NCI-H2196 (cell line): ENCODE measurements at regions not wholly inside any gene's neighbourhood (a gene's known extent, or its start where the extent isn't known, plus 50 kb on each side); places are given as distances from the start of the nearest gene placed in this dataset.

Experiments
- DNase-seq: peaks from one replicate; lab custom pipeline; 2025; ENCODE audit not compliant: unreplicated experiment; lab: John Stamatoyannopoulos, UW

DNA sequence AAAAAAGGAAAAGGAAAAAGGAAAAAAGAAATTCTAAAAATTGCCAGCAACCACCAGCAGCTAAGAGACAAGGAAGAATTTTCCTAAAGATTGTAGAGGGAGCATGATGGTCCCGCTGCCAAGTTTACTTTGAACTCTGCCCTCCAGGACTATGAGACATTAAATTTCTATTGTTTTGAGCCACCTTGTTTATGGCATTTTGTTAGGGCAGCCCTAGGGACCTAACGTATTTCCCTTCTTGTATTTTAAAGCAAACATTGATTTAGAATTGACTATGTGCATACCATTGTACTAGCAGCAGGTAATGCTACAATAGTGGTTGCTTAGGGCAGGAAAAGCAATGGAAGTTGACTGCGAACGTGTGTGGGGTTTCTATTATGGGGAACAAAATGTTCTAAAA lies 1414.2 kb downstream of the EFNB2 start:
- no peak for DNase-seq

DNA sequence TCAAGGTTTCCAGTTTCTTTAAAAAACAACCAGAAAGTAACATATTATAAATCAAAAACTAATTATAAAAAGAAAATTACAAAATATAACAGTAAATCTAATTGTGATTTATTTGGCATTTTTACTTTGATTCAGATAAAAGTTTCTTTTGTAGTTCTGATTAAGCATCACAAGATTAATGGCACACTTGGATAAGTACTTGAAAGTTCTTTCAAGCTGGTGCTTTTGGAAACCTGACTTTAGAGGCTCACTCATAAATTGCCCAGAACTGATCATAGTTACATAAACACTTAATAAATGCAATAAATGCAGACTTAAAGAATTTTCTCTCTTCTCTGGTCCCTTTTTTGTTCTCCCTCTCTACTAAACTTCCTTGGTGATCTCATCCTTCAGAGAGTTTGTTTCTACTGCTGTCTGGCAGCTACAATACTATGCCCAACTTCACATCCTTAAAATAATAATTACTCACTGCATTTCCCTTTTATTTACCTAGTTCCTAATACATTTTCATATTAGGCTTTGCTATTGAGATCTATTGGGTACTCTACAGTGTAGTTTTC lies 1417.0 kb downstream of the EFNB2 start:
- DNase-seq = no peak

DNA sequence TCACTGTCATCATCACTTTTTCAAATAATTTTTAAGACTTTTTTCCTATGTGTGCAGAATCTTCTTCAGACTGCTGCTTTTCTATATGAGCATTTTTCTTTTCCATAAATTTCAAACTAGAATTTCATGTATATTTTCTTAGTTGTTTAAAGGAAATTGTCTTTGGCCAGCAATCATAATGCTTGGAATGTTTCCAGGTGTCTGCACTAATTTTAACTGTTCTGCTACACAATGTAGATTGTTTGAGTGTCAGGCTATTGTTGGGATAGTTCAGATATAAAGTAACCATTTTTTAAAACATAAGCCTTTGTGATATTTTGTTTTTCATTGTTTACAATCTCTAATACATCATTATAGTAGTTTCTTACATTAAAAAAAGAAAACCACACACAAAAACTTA lies 1418.5 kb downstream of the EFNB2 start:
- DNase-seq = no peak

DNA sequence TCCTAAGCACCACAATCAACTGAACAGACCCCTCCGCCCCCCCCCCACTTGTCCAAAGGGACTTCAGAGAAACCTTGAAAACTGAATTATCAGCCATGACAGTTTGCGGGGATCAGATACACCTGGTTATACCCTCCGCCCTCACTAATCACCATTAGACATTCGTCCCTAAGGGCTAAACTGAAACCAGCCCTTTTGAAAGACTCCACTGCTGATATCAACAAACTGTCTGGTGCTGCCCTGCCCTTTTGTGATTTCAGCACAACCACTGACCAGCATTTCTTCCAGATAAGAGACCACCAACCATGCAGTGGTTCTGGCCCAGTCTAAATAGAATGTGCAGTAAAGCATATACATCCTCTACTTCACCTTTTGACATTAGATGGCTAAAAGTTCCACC lies 1422.9 kb downstream of the EFNB2 start:
- no peak for DNase-seq

DNA sequence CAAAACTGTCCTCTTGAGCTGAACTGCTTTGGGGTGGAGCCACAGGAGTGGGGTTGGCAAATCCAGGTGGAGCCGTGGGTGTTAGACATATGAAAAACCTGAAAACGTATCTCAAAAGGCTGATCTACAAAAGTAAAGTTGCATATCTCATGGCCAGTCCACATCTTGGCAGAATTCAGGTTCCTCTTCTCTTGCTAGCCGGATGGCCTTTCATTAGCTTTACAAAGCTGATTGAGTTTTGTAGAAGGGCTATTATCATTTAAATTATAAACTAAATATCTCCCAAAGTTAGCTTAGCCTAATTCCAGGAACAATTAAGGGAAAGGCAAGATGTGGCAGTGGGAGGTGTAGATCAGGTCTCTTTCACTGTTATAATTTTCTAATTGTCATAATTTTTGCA lies 1427.7 kb downstream of the EFNB2 start:
- DNase-seq = no peak

DNA sequence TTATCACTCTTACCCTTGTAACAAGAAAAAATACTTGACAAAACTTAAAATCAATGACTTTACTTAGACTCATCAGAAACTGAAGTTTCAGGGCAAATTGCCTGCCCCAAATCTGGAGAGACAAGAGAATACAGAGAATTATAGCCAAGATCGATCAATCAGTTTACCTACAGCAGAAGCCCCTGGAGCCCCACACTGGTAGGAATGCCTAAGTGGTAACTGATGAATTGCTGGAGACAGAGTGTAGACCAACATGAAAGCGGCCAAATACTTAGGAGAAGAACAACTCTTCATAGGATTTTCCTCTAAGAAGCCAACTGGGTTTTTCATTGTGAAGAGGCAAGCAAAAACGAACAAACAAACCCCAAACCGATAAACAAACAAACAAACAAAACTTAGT lies 1430.0 kb downstream of the EFNB2 start:
- DNase-seq = no peak

DNA sequence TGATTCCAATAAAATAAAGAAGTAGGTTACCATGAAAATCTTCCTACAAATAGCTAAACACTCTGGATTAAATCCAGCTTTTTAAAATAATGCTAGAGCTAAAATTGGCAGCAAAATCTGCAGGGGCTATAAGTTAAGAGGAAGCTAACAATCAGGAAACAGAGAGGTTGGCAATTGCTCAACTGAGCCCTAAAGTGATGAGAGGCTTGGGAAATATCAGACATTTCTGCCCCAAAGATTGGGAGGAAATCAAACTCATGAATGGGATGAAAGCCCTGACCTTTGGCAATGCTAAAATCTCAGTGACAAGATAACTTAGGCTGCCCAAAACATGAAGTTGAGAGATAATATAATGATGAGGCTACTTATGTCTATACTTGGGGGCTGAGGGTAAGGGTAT lies 1437.9 kb downstream of the EFNB2 start:
- no peak for DNase-seq

DNA sequence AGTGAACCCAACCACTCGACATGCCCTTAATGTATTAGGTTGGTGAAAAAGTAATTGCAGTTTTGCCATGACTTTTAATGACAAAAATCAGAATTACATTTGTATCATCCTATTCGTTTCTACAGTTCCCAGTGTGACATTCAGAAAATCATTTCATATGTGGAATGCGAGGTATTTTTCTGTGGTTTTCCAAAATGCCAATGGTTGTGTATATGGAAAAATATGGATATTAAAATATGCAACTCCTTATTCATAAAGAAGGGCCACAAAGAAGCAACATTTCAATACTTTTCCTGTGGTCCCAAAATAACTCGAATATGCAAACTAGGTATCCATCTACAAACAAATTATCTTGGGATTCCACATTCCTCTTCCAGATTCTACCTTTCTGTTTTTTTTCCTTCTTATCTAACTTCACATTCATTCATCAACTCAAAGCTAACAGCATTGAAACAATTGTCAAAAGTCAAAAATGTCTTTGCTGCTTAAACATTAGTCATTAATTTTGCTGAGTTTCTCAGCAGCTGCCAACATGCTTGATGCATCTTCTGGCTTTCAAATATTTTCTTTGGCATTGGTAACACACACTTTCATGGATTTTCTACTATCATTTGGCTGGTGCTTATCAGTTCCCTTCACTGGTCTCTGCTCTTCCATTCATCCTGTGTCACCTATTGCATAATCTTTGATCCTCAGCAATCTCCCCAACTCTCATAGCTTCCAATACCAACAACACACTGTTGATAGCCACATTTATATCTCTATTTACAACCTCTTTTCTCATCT lies 1445.4 kb downstream of the EFNB2 start:
- DNase-seq = no peak

DNA sequence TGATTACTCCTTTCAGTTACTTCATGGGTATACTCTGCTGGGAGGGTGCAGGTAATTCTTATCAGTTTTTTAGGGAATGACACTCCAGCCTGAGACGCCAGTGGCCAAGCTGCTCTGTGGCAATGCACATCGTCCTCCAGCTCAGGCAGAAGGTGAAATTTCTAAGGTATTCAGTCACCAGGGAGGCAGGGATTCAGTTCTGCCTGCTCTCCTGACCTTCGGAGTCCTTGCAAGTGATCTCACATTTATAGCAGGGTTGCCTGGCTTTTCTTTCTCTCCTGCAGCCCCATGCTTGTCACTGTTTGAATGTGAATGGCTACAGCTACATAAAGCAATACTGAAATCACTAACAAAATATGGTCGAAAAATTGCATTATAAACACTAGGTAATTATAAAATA lies 1447.5 kb downstream of the EFNB2 start:
- no peak for DNase-seq

DNA sequence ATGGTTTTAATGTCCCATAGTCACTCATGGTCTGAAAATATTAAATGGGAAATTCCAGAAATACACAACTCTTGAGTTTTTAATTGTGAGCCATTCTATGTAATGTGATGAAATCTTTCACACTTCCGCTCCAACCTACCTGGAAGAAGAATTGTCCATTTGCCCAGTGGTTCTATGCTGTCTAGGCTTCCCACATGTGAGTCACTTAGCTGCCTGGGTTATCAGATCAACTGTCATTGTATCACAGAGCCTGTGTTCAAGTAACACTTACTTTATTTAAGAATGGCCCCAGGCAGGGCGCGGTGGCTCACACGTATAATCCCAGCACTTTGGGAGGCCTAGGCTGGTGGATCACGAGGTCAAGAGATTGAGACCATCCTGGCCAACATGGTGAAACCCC lies 1450.5 kb downstream of the EFNB2 start:
- no peak for DNase-seq

DNA sequence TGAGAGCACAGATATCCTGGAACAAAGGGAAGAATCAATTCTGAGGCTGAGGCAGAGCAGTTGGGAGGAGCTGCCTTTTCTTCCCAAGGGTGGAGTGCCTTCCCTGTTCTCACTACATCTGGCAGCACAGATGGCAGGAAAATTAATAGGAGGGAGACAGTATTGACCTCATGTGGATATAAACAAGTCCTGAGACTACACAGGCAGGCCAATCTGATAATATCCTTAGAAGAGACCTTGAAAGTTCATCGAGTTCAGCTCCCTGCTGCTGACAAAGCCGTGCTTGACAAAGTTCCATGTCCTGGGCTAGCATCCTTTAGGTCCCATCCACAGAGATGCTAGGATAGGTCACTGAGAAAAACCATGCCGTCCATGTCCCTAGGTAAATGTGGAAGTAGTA lies 1451.5 kb downstream of the EFNB2 start:
- DNase-seq = no peak

DNA sequence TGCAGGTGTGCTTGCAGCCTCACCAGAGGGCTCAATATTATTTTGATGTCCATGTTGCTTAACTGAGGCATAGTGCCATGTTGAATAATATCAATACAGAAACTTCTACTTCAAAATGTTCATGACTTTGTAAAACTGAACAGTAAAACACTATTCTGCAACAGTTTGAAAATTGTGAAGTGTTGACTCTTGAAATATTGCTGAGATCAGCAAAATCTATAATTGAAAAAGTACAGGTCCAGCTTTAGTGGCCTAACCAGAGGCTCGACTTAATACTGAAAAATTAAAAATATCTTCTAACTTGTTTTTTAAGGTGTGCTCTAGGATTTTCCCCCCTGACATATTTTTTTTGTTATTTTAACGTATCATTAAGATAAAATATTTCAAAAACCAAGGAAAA lies 1460.7 kb downstream of the EFNB2 start:
- no peak for DNase-seq

DNA sequence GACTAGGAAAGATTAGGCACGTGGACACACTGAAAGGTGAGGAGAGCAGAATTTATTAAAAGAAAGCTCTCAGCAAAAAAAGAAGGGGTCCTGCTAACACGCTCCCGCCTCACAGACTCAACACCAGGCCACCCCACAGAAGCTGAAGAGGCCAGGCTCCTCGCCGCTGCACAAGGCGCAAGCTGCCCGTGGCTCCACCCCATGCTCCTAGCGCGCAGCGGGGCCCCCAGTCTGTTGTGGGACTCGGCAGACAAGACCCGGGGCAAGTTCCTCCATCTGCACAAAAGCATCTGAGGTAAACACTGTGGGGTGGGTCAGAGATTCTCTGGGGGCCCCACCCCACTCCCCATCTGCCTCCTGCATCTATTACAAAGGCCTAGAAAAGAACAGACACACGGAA lies 1462.4 kb downstream of the EFNB2 start:
- no peak for DNase-seq

DNA sequence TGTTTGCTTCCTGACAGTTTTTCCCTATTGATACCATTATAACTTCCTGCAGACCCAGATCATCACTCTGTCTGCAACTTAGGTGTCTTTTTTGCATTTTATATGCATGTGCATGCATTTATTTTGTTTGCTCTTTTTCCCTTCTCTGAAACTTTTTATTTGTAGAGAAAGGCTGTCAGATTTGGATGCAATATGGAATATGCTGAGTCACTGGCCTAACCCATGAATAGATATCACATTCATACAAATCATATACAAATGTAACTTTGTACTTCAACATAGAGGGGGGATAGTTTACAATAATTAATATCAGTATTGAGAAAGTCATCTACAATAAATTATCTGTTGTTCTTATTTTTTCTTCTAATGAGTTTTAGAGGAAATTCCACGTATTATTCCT lies 1465.0 kb downstream of the EFNB2 start:
- no peak for DNase-seq

DNA sequence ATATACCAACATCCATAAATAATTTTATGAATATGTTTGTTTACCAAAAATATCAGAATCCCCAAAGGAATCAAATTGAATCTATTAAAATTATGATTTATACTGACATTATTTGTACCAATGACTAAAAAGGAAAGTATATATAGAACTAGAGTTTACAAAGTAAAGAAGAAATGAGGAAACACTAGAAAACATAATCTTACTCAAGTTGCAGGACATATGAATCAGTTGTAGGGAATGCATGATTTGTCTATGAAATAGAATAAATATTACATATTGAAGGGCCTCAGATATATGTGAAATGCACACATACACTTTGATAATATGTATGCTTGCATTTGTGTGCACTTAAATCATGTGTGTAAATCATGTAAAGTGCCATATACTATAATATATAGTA lies 1466.4 kb downstream of the EFNB2 start:
- no peak for DNase-seq

DNA sequence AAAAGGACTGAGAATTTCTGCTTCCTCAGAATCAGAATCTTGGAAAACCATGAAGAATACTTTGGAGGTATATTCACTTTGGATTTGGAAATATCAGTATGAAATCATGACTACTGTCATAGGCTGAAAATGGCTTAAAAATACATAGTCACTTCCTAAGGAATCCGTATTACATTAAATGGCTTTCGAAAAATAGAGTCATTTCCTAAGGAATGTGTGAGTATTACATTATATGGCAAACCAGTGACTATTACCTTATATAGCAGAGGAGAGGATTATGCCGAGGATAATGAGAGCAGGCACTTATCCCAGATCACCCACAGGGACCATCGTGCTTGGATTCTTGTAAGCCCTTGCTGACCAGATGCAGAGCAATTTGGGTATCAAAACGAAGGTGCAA lies 1471.8 kb downstream of the EFNB2 start:
- no peak for DNase-seq

DNA sequence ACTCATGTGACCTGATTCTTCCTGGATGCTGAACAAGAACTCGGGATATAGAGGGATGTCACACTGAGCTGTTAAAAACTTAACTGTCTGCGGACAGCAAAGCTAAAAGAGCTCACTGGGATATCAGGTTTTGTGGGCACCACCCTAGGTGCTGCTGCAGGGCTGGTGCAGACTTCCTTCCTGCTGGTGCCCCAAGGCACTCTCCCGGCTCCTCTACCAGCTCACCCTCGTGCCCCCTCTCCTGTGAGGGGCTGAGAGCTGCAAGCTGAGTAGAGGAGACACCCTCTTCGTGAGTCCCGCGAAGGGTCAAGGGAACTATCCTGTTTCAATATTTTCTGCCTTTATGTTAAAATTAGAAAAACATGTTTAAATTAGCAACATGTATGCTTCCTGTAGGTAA lies 1475.7 kb downstream of the EFNB2 start:
- DNase-seq = no peak

DNA sequence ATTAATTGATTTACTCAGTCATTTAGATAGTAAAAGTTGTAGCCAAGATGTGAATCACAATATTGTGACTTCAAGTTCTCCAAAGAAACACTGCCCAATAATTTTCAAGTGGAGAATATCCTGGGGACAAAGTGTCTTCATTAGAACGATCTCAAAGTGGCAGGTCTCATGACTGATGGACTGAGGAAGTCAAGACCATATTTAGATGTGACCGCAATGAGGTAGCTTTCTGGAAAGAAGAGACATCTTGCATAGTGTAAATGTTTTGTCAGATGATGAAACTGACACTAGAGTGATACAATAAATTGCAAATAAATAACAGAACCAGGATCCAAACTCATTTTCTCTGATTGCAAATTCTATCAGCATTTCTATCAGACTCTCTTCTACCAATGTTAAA lies 1476.9 kb downstream of the EFNB2 start:
- no peak for DNase-seq

DNA sequence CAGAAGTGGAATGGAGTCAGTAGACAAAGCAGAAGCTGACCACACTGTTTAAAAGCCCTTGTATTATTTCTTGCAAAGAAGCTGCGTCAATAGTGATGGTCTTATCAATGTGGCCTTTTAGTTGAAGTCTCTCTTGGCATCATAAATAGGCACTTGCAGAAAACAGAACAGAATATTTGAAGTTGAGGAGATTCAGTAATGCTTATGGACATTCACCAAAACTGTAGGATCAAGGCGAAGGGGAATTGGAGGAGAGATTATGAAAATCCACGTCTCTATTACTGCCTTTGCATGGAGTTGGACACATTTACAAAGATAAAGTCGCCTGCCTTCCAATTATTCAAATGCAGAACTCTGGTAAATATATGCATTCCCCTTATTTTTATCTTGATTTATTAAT lies 1482.8 kb downstream of the EFNB2 start:
- DNase-seq = no peak

DNA sequence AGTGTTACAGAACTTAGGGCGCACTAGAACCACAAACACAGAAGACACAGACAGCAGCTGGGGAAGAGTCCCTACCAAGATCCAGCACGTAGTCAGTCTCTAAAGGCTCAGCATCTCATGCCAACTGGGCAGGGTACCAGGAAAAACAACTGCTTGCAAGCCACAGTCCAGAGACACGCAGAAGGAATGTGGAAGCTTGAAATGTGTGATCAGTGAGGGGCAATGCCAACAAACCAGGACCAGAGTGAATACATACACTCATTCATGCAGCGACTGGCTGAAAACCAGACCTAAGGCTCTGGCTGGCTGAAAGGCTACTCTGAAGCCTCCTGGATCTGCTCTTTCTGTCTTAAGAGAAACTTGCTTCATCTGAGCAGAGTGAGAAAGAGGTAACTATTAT lies 1484.8 kb downstream of the EFNB2 start:
- DNase-seq = no peak

DNA sequence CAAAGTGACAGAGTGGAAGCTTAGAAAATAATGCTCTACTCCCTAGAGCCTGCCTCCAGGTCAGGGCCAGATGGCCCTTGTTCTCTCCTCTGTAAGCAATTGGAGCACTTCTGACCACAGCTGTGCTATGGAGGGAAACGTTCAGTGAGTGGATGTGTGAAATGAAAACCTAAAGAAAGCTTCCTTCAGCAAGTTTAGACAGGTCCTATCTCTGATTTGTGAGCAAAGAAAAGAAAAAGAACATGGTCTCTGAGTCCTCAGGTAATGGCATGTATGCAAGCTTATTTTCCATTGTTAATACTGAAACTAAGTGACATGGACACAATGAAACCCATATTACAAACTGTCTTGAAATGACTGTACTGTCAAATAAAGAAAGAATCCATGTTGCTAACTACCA lies 1486.8 kb downstream of the EFNB2 start:
- no peak for DNase-seq

DNA sequence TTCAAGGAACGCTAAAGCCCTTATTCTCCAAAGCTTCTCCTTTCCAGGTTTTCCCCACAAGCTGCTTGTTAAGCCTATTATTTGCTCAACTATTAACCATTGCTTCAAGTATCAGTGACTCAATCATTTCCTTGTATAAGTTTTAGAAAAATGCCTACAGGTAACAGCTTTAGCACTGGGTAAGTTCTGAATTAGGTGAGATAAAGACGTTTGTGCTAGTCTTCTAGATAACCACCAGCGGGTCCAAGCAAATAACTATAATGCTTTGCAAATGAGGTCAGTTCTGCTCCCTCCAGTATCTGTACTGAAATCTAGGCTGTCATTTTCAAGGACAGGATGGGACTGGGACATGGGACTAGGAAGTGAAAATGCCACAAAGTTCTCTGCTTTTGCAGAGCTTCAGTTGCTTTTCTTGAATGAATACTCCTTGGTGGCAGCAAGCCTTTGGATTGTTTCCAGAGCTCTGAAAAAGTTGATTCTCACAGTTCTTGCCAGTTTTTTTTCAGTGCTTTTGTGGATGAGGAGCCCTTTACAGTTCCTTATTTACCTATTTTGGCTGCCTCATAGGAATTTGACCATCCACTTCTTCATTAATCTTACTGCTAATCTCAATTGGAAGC lies 1487.7 kb downstream of the EFNB2 start:
- no peak for DNase-seq

DNA sequence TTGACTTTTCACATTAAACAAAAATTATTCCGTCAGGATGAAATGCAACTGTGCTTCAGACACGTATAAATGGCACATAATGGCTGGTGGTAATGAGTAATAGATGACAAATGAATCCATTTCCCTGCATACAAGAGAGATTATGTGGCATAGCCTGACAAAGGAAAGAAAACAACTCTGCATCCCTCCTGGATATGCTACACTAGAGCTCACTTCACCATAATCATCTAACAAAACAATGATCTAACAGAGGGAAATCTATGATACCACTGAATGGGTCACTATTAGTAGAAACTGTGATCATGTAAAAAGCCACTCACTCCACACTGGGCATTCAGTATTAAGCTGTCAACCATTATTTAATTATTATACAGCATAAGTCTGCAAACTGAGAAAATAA lies 1498.4 kb downstream of the EFNB2 start:
- DNase-seq = no peak
